HepG2 (cell line): ENCODE measurements at regions not wholly inside any gene's neighbourhood (a gene's known extent, or its start where the extent isn't known, plus 50 kb on each side); places are given as distances from the start of the nearest gene placed in this dataset.

Experiments
- ATF5 ChIP-seq: sonication (generic); formaldehyde crosslinking; IDR thresholded peaks from 2 replicates; pipeline ENCODE4 v1.4.0; 2020; ENCODE audit warnings: mild to moderate bottlenecking, low read depth, missing genetic modification reagents
- ELF1 ChIP-seq: sonication (generic); formaldehyde crosslinking; IDR thresholded peaks from 2 replicates; pipeline ENCODE4 v1.4.0; 2020; ENCODE audit warnings: missing genetic modification reagents
- FOXA1 ChIP-seq, 2 experiments: fragments of 450-650 bp in 1 of 2; sonication (generic) in 1 of 2; formaldehyde crosslinking in 1 of 2; IDR thresholded peaks; 2 replicates each; pipeline versions ENCODE4 v1.4.0 to v1.6.1; 2016 to 2020; ENCODE audit warnings: missing genetic modification reagents in 1 of 2
- HMGA1 ChIP-seq: sonication (generic); formaldehyde crosslinking; conservative IDR thresholded peaks from 2 replicates; pipeline ENCODE4 v1.4.0; 2020; ENCODE audit warnings: missing genetic modification reagents
- IRF1 ChIP-seq: sonication (generic); formaldehyde crosslinking; IDR thresholded peaks from 2 replicates; pipeline ENCODE4 v1.4.0; 2020; ENCODE audit warnings: low read depth, mild to moderate bottlenecking, missing genetic modification reagents
- PBX2 ChIP-seq: IDR thresholded peaks from 2 replicates; pipeline ENCODE4 v1.6.1; 2016; ENCODE audit warnings: control low read depth
- THYN1 ChIP-seq: sonication (generic); formaldehyde crosslinking; IDR thresholded peaks from 2 replicates; pipeline ENCODE4 v1.8.1; 2023; ENCODE audit warnings: low read depth, mild to moderate bottlenecking, moderate library complexity, missing genetic modification reagents, borderline replicate concordance
- ZBTB20 ChIP-seq: sonication (generic); formaldehyde crosslinking; IDR thresholded peaks from 2 replicates; pipeline ENCODE4 v1.8.1; 2023; ENCODE audit warnings: missing genetic modification reagents, low read depth, mild to moderate bottlenecking, borderline replicate concordance
- ZBTB40 ChIP-seq, 2 experiments: fragments of 450-650 bp in 1 of 2; sonication (generic) in 1 of 2; formaldehyde crosslinking in 1 of 2; IDR thresholded peaks; 2 replicates each; pipeline versions ENCODE4 v1.6.1 to v1.8.0; 2016 to 2022; ENCODE audit warnings: antibody characterized with exemption in 1 of 2, mild to moderate bottlenecking in 1 of 2, missing genetic modification reagents in 1 of 2
- ZFP36L1 ChIP-seq: sonication (generic); formaldehyde crosslinking; IDR thresholded peaks from 2 replicates; pipeline ENCODE4 v1.8.0; 2022; ENCODE audit warnings: mild to moderate bottlenecking, missing genetic modification reagents, moderate library complexity
- ZNF670 ChIP-seq: sonication (generic); formaldehyde crosslinking; IDR thresholded peaks from 2 replicates; pipeline ENCODE4 v1.8.0; 2022; ENCODE audit warnings: mild to moderate bottlenecking, missing genetic modification reagents, borderline replicate concordance
- ZNF672 ChIP-seq: sonication (generic); formaldehyde crosslinking; IDR thresholded peaks from 2 replicates; pipeline ENCODE4 v1.8.1; 2022; ENCODE audit warnings: missing genetic modification reagents
- ZNF704 ChIP-seq: sonication (generic); formaldehyde crosslinking; IDR thresholded peaks from 2 replicates; pipeline ENCODE4 v1.8.1; 2023; ENCODE audit warnings: mild to moderate bottlenecking, inconsistent platforms, moderate library complexity, missing genetic modification reagents, borderline replicate concordance
- ZNF776 ChIP-seq: sonication (generic); formaldehyde crosslinking; IDR thresholded peaks from 2 replicates; pipeline ENCODE4 v1.4.0; 2020; ENCODE audit warnings: mild to moderate bottlenecking, missing genetic modification reagents
- ZSCAN5A ChIP-seq: sonication (generic); formaldehyde crosslinking; IDR thresholded peaks from 2 replicates; pipeline ENCODE4 v1.8.0; 2022; ENCODE audit warnings: mild to moderate bottlenecking, missing genetic modification reagents, borderline replicate concordance

GRCh38 chr9:78406933-78407332 is 110.0 kb downstream of the PSAT1 start (continued):
- TF ChIP-seq ZBTB40 (IDR thresholded peaks at IDR 0.05) (no peak), ZBTB40 (CRISPR knock-in tag; IDR thresholded peaks at IDR 0.05) (no peak), ZFP36L1 (no peak), ZNF776 (CRISPR knock-in tag) (no peak), ZNF670 (CRISPR knock-in tag) (peak; percentile 54; the same call in 1 of the 2 replicates), ZSCAN5A (CRISPR knock-in tag) (no peak), FOXA1 (IDR thresholded peaks at IDR 0.05) (no peak; the same call in 1 of the 2 replicates), FOXA1 (CRISPR knock-in tag; IDR thresholded peaks at IDR 0.05) (peak; percentile 98), ZBTB20 (CRISPR knock-in tag) (no peak), PBX2 (no peak), THYN1 (CRISPR knock-in tag) (no peak), ZNF672 (no peak), IRF1 (no peak), ELF1 (CRISPR knock-in tag) (no peak), ZNF704 (CRISPR knock-in tag) (no peak), HMGA1 (CRISPR knock-in tag) (no peak), ATF5 (no peak)
